Rectal smooth muscle tissue (tissue), 1 donor: ENCODE measurements at regions not wholly inside any gene's neighbourhood (a gene's known extent, or its start where the extent isn't known, plus 50 kb on each side); places are given as distances from the start of the nearest gene placed in this dataset.

Experiments used
- H3K27ac ChIP-seq: one replicate; pipeline ENCODE4 v1.7.0; 2013; ENCODE audit warnings: low read depth, low read length, inconsistent platforms
- H3K27me3 ChIP-seq: one replicate; pipeline ENCODE4 v1.7.0; 2013; ENCODE audit warnings: low read length; ENCODE audit not compliant: control insufficient read depth, insufficient read depth
- H3K36me3 ChIP-seq: one replicate; pipeline ENCODE4 v1.7.0; 2013; ENCODE audit warnings: low read length; ENCODE audit not compliant: control insufficient read depth, insufficient read depth
- H3K4me1 ChIP-seq: one replicate; pipeline ENCODE4 v1.7.0; 2013; ENCODE audit warnings: low read length; ENCODE audit not compliant: control insufficient read depth, insufficient read depth
- H3K4me3 ChIP-seq: one replicate; pipeline ENCODE4 v1.7.0; 2013; ENCODE audit warnings: low read length
- H3K9ac ChIP-seq: one replicate; pipeline ENCODE4 v1.7.0; 2013; ENCODE audit warnings: low read length

DNA sequence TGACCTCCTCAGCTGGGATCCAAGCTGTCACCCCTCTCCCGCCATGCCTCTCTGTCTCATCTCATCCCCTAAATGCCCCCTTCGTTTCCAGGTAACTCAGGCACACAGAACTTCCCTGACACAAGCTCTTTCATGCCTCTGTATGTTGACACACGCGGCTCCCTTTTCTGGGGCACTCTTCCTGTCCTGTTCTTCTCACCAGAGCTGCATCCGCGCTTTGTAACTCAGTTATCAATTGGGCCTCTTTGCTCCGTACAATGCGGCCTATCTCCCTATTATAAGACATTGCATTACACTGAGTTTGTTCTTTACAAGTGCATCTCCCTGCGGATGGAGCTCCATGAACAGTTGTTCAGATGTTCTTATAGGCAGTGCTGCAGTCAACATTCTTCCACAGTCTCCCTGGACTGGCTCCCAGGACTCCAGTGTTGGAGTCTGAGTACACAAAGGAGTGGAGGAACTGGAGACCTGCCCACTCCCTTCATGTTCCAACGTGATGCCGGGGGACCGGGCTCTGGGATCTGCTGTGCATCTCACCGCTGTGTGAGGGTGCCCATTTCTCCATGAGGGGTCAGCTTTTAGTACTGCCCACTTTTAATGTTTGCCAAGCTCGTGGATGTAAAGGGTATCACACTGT, 56.9 kb upstream of the TNS3 start:
- H3K27ac ChIP-seq = peak overlapping the region; percentile 56
- no peaks in the 10 kb centered on the region for H3K36me3 ChIP-seq
- no peak overlapping the region for H3K9ac ChIP-seq
- H3K4me1 ChIP-seq = peaks cover 33% of the 10 kb centered on the region
- no peaks in the 10 kb centered on the region for H3K27me3 ChIP-seq
- H3K4me3 ChIP-seq = no peak overlapping the region

DNA sequence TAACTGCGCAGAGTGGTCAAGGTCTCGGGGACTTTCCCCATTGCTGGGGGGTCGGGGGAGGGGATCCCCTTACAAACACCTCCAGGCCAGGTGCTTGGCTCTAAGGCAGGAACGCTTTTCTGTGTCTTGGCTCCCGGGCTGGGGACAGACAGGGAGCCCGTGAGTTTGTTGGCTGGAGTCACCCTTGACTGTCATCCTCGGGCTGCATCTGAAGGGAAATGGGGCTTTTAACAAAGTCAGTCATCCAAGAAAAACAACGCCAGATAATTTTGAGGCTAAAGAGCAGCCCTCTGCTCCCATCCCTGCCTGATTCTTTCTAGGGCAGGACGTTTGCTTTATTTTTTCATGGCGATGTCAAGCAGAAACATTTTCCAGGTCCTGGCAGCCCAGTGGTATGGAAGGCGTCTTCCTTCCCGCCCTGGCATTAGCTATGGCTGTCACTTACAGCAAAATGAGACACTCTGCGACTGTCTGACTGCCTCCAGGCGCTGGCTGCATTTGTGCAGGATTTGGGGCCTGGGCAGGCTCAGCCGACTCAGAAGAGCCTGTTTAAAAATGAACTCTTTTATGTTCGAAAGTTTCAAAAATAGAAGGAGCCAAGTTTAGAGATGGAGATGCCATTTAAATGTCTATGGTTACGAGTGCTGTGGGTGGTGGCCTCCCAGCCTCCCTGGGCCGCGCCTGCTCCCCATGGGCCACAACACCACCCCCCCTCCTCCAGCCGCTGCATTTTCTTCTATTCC, 54.7 kb upstream of the TNS3 start:
- H3K36me3 ChIP-seq = no peaks in the 10 kb centered on the region
- peaks cover 33% of the 10 kb centered on the region for H3K4me1 ChIP-seq
- H3K4me3 ChIP-seq = no peak overlapping the region
- H3K27me3 ChIP-seq = no peaks in the 10 kb centered on the region
- peak overlapping the region; percentile 75 for H3K27ac ChIP-seq
- no peak overlapping the region for H3K9ac ChIP-seq

DNA sequence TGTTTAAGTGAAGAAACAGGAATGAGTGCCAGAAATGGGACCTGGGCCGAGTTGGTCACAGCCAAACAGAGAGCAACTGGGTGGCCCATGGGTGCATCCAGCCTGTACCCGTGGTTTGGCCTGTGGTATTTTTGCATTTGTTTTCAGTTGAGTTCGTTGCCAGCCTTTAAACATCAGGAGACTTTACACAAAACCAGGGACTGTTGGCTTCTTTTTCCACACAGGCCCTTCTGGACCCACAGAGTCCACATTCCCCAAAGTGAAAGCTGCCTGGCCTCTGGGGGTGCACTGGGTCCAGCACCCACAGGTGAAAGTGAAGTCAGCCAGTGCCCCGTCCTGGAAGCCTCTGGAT, 54.1 kb upstream of the TNS3 start:
- Histone ChIP-seq H3K9ac (no peak overlapping the region), H3K27me3 (no peaks in the 10 kb centered on the region), H3K36me3 (no peaks in the 10 kb centered on the region), H3K27ac (peak overlapping the region; percentile 75), H3K4me3 (no peak overlapping the region), H3K4me1 (peaks cover 33% of the 10 kb centered on the region)

DNA sequence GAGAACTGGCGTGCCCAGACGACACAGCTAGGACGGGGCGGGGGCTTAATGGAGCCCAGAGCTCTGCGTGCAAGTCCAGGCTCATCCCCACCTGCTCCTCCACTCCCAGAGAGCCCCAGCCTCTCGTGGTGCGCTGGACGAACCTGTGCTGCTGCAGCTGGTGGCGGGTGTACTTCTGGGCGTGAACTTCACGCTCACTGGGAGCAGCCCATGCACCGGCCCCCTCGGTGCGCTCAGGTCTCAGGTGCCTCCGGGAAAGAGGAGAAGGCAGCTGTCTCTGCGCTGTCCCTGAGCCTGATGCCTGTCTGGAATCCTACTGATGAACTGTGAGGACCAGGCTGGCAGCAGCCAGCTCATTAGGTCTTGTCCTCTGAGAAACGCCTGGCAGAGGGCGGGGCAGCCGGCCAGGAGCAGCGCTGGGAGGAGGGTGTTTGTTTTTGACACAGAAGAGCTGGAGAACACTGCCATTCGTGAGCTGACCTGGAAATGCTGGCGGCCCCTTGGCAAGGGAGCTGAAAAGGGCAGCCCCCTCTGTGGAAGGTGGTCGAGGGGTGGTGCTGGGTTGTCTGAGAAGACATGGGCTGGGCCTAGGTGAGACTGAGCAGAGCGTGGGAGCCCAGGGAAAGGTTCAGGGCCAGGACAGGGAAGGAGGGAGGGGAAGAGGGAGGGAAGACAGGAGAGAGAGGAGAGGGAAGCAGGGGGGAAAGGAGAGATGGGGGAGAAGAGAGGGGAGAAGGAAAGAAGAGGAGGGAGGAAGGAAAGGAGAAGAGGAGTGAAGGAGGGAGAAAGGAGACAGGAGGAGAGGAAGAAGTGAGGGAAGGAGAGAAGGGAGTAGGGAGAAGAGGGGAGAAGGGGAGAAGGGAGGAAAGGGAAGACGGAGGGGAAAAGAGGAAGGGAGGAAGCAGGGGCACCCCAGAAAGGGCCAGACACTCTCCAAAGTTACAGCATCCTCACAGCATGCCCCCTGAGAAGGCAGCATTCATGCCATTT, 53.5 kb upstream of the TNS3 start:
- Histone ChIP-seq H3K27me3 (no peaks in the 10 kb centered on the region), H3K9ac (no peak overlapping the region), H3K4me3 (no peak overlapping the region), H3K36me3 (no peaks in the 10 kb centered on the region), H3K27ac (peak overlapping the region; percentile 75), H3K4me1 (peaks cover 27% of the 10 kb centered on the region)

DNA sequence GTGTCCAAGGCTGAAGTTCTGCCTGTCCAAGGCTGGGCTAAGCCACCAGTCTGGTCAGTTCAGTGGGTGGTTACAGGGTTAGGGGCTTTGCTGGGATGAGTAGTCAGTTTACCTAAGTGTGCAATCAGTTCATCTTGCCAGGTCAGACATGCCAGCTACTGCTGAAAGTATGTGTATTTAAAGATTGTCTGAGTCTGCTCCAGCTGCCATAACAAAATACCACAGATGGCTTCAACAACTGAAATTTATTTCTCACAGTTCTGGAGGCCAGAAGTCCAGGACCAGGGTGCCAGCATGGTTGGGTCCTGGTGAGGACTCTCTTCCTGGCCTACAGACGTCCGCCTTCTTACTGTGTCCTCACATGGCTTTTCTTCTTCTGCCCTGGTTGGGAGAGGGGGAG, 52.4 kb upstream of the TNS3 start:
- Histone ChIP-seq H3K4me3 (no peak overlapping the region), H3K36me3 (no peaks in the 10 kb centered on the region), H3K27ac (no peak overlapping the region), H3K9ac (no peak overlapping the region), H3K27me3 (no peaks in the 10 kb centered on the region), H3K4me1 (peaks cover 25% of the 10 kb centered on the region)

DNA sequence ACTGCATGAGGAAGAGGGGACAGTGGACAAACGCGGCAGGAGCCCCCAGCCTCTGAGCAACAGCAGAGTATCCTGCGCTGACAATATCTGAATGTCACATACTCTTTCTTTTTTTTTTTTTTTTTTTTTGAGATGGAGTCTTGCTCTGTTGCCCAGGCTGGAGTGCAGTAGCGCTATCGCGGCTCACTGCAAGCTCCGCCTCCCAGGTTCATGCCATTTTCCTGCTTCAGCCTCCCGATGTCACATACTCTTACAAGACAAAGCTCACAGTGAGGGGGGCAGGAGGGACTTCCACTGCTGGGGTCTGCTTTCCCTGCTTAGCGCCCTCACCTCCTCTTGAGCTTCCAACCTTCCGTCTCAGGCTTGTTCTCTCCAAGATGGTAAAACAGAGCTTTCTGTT, 51.2 kb upstream of the TNS3 start:
- Histone ChIP-seq H3K27me3 (no peaks in the 10 kb centered on the region), H3K4me1 (peaks cover 18% of the 10 kb centered on the region), H3K4me3 (no peak overlapping the region), H3K9ac (no peak overlapping the region), H3K36me3 (no peaks in the 10 kb centered on the region), H3K27ac (no peak overlapping the region)
